K562 (cell line): ENCODE measurements at regions not wholly inside any gene's neighbourhood (a gene's known extent, or its start where the extent isn't known, plus 50 kb on each side); places are given as distances from the start of the nearest gene placed in this dataset.

Experiments used
- ATAC-seq: fragments of 200-7000 bp; cut with Tn5 transposase; 3 replicates; pipeline ENCODE4 v1.9.1; 2020; ENCODE audit warnings: moderate library complexity
- BruUV-seq: library from RNA; stranded (reverse); fragments of 400-500 nt; replicated peaks from 2 replicates; lab custom pipeline; 2021; lab: Mats Ljungman, UMichigan
- CTCF ChIA-PET: fragments of 300-600 bp; formaldehyde crosslinking; extraction: SDS; loops from one replicate; lab custom pipeline; 2021; ENCODE audit warnings: low intra/inter-chr PET ratio; lab: Yijun Ruan, JAX
- POLR2A ChIA-PET: fragments of 300-600, 350-650 bp; sonication (Branson Sonifier 250); formaldehyde crosslinking; extraction: SDS; loops from one replicate; lab custom pipeline; 2021; ENCODE audit warnings: antibody characterized with exemption, inconsistent platforms; lab: Yijun Ruan, JAX
- DNase-seq, 4 experiments: peaks; one replicate each; pipeline versions ENCODE4 v3.0.0 to v3.0.0-alpha.2; 2011 to 2018; ENCODE audit warnings: low spot score in 3 of 4, mixed read lengths in 3 of 4; ENCODE audit errors: extremely low read depth in 1 of 4
- FAIRE-seq: peaks from 2 replicates; lab custom pipeline; 2011; peaks lifted over from hg19 to GRCh38; lab: Jason Lieb, UNC
- H2AFZ ChIP-seq: 2 replicates; pipeline ENCODE4 v1.6.0; 2011; ENCODE audit warnings: low read depth, low read length, control low read depth, inconsistent platforms
- H3K27ac ChIP-seq: fragments of 200-600 bp; 3 replicates; pipeline ENCODE4 v1.8.0; 2011; ENCODE audit warnings: low read depth, mild to moderate bottlenecking, control low read depth, inconsistent platforms, low read length, moderate library complexity, mixed read lengths; ENCODE audit errors: extremely low read depth
- H3K27me3 ChIP-seq, 2 experiments: fragments of 300-600 bp in 1 of 2; 2 replicates in 1 of 2; 3 replicates in 1 of 2; pipeline versions ENCODE4 v1.6.0 to v1.8.0; 2011; ENCODE audit warnings: inconsistent platforms in 2 of 2, low read length in 2 of 2, mild to moderate bottlenecking in 1 of 2, mixed read lengths in 1 of 2, moderate library complexity in 1 of 2; ENCODE audit not compliant: control insufficient read depth in 2 of 2, insufficient read depth in 2 of 2
- H3K36me3 ChIP-seq: fragments of 300-600 bp; 3 replicates; pipeline ENCODE4 v1.8.0; 2011; ENCODE audit warnings: mild to moderate bottlenecking, low read length, inconsistent platforms; ENCODE audit not compliant: control insufficient read depth, insufficient read depth
- H3K4me1 ChIP-seq, 2 experiments: fragments of 200-600 bp in 1 of 2; replicated peaks in 1 of 2; 2 replicates in 1 of 2; 3 replicates in 1 of 2; pipeline versions ENCODE4 v1.5.1 to v1.8.0; 2011; ENCODE audit warnings: inconsistent platforms in 2 of 2, low read length in 2 of 2, mild to moderate bottlenecking in 1 of 2, mixed read lengths in 1 of 2, moderate library complexity in 1 of 2; ENCODE audit not compliant: control insufficient read depth in 2 of 2, insufficient read depth in 2 of 2
- H3K4me2 ChIP-seq: 2 replicates; pipeline ENCODE4 v1.6.1; 2011; ENCODE audit warnings: low read length, control low read depth, inconsistent platforms, mixed read lengths; ENCODE audit not compliant: insufficient read depth
- H3K4me3 ChIP-seq: fragments of 200-600 bp; sonication (generic), shearing (Covaris generic); 2 replicates; pipeline ENCODE4 v1.5.1; 2016; ENCODE audit warnings: control low read depth, inconsistent platforms
- H3K79me2 ChIP-seq: fragments of 200-600 bp; 3 replicates; pipeline ENCODE4 v1.8.0; 2011; ENCODE audit warnings: low read length, inconsistent platforms; ENCODE audit not compliant: control insufficient read depth, insufficient read depth
- H3K9ac ChIP-seq, 2 experiments: 2 replicates each; pipeline versions ENCODE4 v1.6.0 to v1.6.1; 2011; ENCODE audit warnings: low read depth in 2 of 2, low read length in 2 of 2, control low read depth in 1 of 2, inconsistent platforms in 1 of 2, mild to moderate bottlenecking in 1 of 2, mixed read lengths in 1 of 2; ENCODE audit not compliant: insufficient read depth in 1 of 2
- H3K9me1 ChIP-seq: one replicate; pipeline ENCODE4 v1.6.0; 2011; ENCODE audit warnings: inconsistent platforms, mild to moderate bottlenecking, low read length, moderate library complexity; ENCODE audit not compliant: control insufficient read depth, insufficient read depth
- H3K9me3 ChIP-seq: replicated peaks from 2 replicates; pipeline ENCODE4 v1.5.1; 2011; ENCODE audit warnings: low read depth, low read length, inconsistent platforms; ENCODE audit not compliant: control insufficient read depth, insufficient read depth
- H4K20me1 ChIP-seq: replicated peaks from 2 replicates; pipeline ENCODE4 v1.6.1; 2011; ENCODE audit warnings: low read length, inconsistent platforms, mixed read lengths; ENCODE audit not compliant: control insufficient read depth, insufficient read depth
- HNRNPL ChIP-seq: fragments of 200-400 bp; formaldehyde crosslinking; IDR thresholded peaks from 2 replicates; pipeline ENCODE4 v1.6.1; 2017; ENCODE audit warnings: low read depth, mild to moderate bottlenecking, low read length
- MED1 ChIP-seq: sonication (generic); formaldehyde crosslinking; IDR thresholded peaks from 2 replicates; pipeline ENCODE4 v1.8.1; 2023; ENCODE audit warnings: missing genetic modification reagents, borderline replicate concordance
- NBN ChIP-seq: fragments of 450-650 bp; IDR thresholded peaks from 2 replicates; pipeline ENCODE4 v1.6.1; 2016; ENCODE audit warnings: low read depth, mild to moderate bottlenecking
- NFATC3 ChIP-seq: fragments of 450-650 bp; IDR thresholded peaks from 2 replicates; pipeline ENCODE4 v1.6.1; 2017; ENCODE audit warnings: mild to moderate bottlenecking
- SP1 ChIP-seq: sonication (generic); formaldehyde crosslinking; IDR thresholded peaks from 2 replicates; pipeline ENCODE4 v1.8.1; 2022; ENCODE audit warnings: mild to moderate bottlenecking, missing genetic modification reagents
- TBL1XR1 ChIP-seq, 2 experiments: IDR thresholded peaks; 2 replicates each; pipeline ENCODE4 v1.6.1; 2012; ENCODE audit warnings: improper control_type of control experiment in 2 of 2, low read length in 2 of 2, mild to moderate bottlenecking in 1 of 2
- WGBS: fragments of 100-300 bp; shearing (Covaris generic); methylation state at CpG from one replicate; pipeline ENCODE4 v1.1.6; 2016; ENCODE audit warnings: low coverage, mixed read lengths; ENCODE audit not compliant: insufficient coverage; ENCODE audit errors: missing lambda C conversion rate; 5-methylcytosine and 5-hydroxymethylcytosine counted together
- in situ Hi-C: fragments of 300-500 bp; cut with MboI; formaldehyde crosslinking; loops from 4 replicates; pipeline ENCODE4 v1.15.0; 2018; ENCODE audit warnings: inconsistent platforms, mixed read lengths
- intact Hi-C: fragments of 100-400 bp; cut with micrococcal nuclease; formaldehyde crosslinking; loops from 2 replicates; pipeline ENCODE4 v1.14.2; 2022
- TF ChIP-seq, protein P1 (sequence below): fragments of 200-800 bp; sonication (Bioruptor generic); IDR thresholded peaks from 2 replicates; pipeline ENCODE4 v1.6.1; 2017; ENCODE audit warnings: missing genetic modification characterization, missing compliant biosample characterization
- TF ChIP-seq, protein P2 (sequence below): sonication (generic); formaldehyde crosslinking; IDR thresholded peaks from 2 replicates; pipeline ENCODE4 v1.8.0; 2022; ENCODE audit warnings: mild to moderate bottlenecking, missing genetic modification reagents
- TF ChIP-seq, protein P3 (sequence below): fragments of 450-650 bp; conservative IDR thresholded peaks from 2 replicates; pipeline ENCODE4 v1.6.1; 2016; ENCODE audit warnings: missing genetic modification characterization, low read depth, mild to moderate bottlenecking, missing compliant biosample characterization, moderate library complexity
- TF ChIP-seq, protein P4 (sequence below): fragments of 200-800 bp; sonication (Bioruptor generic); IDR thresholded peaks from 2 replicates; pipeline ENCODE4 v1.6.1; 2016; ENCODE audit warnings: missing genetic modification characterization, missing compliant biosample characterization

GRCh38 chr4:19123681-19124080 is 1102.1 kb upstream of the LCORL start:
- no peaks in the 10 kb centered on the region for H3K4me1 ChIP-seq
- 2% methylated on average over 4 of the region's 4 CpGs for WGBS
- no peak for FAIRE-seq
- H4K20me1 ChIP-seq = no peaks in the 10 kb centered on the region
- TF ChIP-seq, protein P1, sequence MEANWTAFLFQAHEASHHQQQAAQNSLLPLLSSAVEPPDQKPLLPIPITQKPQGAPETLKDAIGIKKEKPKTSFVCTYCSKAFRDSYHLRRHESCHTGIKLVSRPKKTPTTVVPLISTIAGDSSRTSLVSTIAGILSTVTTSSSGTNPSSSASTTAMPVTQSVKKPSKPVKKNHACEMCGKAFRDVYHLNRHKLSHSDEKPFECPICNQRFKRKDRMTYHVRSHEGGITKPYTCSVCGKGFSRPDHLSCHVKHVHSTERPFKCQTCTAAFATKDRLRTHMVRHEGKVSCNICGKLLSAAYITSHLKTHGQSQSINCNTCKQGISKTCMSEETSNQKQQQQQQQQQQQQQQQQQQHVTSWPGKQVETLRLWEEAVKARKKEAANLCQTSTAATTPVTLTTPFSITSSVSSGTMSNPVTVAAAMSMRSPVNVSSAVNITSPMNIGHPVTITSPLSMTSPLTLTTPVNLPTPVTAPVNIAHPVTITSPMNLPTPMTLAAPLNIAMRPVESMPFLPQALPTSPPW (CRISPR knock-in tag) = no peak
- TF ChIP-seq, protein P2, sequence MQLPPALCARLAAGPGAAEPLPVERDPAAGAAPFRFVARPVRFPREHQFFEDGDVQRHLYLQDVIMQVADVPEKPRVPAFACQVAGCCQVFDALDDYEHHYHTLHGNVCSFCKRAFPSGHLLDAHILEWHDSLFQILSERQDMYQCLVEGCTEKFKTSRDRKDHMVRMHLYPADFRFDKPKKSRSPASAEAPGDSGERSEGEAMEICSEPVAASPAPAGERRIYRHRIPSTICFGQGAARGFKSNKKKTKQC (CRISPR knock-in tag) = no peak
- TF ChIP-seq, protein P3, sequence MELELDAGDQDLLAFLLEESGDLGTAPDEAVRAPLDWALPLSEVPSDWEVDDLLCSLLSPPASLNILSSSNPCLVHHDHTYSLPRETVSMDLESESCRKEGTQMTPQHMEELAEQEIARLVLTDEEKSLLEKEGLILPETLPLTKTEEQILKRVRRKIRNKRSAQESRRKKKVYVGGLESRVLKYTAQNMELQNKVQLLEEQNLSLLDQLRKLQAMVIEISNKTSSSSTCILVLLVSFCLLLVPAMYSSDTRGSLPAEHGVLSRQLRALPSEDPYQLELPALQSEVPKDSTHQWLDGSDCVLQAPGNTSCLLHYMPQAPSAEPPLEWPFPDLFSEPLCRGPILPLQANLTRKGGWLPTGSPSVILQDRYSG (tag) = no peak
- TF ChIP-seq TBL1XR1 (IDR thresholded peaks at IDR 0.05; ENCODE audit: low read length in 2 of 2) (no peak), SP1 (CRISPR knock-in tag) (no peak), NBN (no peak), HNRNPL (no peak), NFATC3 (no peak), MED1 (CRISPR knock-in tag) (no peak)
- TF ChIP-seq, protein P4, sequence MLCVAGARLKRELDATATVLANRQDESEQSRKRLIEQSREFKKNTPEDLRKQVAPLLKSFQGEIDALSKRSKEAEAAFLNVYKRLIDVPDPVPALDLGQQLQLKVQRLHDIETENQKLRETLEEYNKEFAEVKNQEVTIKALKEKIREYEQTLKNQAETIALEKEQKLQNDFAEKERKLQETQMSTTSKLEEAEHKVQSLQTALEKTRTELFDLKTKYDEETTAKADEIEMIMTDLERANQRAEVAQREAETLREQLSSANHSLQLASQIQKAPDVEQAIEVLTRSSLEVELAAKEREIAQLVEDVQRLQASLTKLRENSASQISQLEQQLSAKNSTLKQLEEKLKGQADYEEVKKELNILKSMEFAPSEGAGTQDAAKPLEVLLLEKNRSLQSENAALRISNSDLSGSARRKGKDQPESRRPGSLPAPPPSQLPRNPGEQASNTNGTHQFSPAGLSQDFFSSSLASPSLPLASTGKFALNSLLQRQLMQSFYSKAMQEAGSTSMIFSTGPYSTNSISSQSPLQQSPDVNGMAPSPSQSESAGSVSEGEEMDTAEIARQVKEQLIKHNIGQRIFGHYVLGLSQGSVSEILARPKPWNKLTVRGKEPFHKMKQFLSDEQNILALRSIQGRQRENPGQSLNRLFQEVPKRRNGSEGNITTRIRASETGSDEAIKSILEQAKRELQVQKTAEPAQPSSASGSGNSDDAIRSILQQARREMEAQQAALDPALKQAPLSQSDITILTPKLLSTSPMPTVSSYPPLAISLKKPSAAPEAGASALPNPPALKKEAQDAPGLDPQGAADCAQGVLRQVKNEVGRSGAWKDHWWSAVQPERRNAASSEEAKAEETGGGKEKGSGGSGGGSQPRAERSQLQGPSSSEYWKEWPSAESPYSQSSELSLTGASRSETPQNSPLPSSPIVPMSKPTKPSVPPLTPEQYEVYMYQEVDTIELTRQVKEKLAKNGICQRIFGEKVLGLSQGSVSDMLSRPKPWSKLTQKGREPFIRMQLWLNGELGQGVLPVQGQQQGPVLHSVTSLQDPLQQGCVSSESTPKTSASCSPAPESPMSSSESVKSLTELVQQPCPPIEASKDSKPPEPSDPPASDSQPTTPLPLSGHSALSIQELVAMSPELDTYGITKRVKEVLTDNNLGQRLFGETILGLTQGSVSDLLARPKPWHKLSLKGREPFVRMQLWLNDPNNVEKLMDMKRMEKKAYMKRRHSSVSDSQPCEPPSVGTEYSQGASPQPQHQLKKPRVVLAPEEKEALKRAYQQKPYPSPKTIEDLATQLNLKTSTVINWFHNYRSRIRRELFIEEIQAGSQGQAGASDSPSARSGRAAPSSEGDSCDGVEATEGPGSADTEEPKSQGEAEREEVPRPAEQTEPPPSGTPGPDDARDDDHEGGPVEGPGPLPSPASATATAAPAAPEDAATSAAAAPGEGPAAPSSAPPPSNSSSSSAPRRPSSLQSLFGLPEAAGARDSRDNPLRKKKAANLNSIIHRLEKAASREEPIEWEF = no peak
- no peak overlapping the region for H3K4me2 ChIP-seq
- intact Hi-C loops (no loop called here), in situ Hi-C loops (no loop called here)
- H3K36me3 ChIP-seq = no peaks in the 10 kb centered on the region
- H3K9ac ChIP-seq = no peak overlapping the region
- CTCF ChIA-PET = no interaction called here
- no peak for DNase-seq
- H3K79me2 ChIP-seq = no peaks in the 10 kb centered on the region
- no peak overlapping the region for H2AFZ ChIP-seq
- H3K9me3 ChIP-seq = no peaks in the 10 kb centered on the region; the same call in 1 of the 2 replicates
- no peaks in the 10 kb centered on the region for H3K27me3 ChIP-seq
- H3K27ac ChIP-seq = no peak overlapping the region
- no peak for ATAC-seq
- POLR2A ChIA-PET = interaction anchor here (0.6 kb wide), 1 partner anchor 14 kb away, joined by 3 read pairs; no protein-coding TSS in a partner anchor
- no TSS peak for BruUV-seq
- no peaks in the 10 kb centered on the region for H3K9me1 ChIP-seq
- no peak overlapping the region for H3K4me3 ChIP-seq
